ENCODE measurements at regions not wholly inside any gene's neighbourhood (a gene's known extent, or its start where the extent isn't known, plus 50 kb on each side); places are given as distances from the start of the nearest gene placed in this dataset.

- TF ChIP-seq, protein P1, sequence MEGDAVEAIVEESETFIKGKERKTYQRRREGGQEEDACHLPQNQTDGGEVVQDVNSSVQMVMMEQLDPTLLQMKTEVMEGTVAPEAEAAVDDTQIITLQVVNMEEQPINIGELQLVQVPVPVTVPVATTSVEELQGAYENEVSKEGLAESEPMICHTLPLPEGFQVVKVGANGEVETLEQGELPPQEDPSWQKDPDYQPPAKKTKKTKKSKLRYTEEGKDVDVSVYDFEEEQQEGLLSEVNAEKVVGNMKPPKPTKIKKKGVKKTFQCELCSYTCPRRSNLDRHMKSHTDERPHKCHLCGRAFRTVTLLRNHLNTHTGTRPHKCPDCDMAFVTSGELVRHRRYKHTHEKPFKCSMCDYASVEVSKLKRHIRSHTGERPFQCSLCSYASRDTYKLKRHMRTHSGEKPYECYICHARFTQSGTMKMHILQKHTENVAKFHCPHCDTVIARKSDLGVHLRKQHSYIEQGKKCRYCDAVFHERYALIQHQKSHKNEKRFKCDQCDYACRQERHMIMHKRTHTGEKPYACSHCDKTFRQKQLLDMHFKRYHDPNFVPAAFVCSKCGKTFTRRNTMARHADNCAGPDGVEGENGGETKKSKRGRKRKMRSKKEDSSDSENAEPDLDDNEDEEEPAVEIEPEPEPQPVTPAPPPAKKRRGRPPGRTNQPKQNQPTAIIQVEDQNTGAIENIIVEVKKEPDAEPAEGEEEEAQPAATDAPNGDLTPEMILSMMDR (IDR thresholded peaks at IDR 0.05) = no peak
- TF ChIP-seq POLR2A (IDR thresholded peaks at IDR 0.05) (no peak), POLR2AphosphoS5 (IDR thresholded peaks at IDR 0.05) (no peak)
Observed at GRCh38 chr21:41070284-41070683, 97.7 kb upstream of the BACE2 start.

Data from gastroesophageal sphincter (tissue), 3 donors.